K562 (cell line): ENCODE measurements at regions not wholly inside any gene's neighbourhood (a gene's known extent, or its start where the extent isn't known, plus 50 kb on each side); places are given as distances from the start of the nearest gene placed in this dataset.

ENCODE experiments used
- ATAC-seq: fragments of 200-7000 bp; cut with Tn5 transposase; 3 replicates; pipeline ENCODE4 v1.9.1; 2020; ENCODE audit warnings: moderate library complexity
- BruUV-seq: library from RNA; stranded (reverse); fragments of 400-500 nt; replicated peaks from 2 replicates; lab custom pipeline; 2021; lab: Mats Ljungman, UMichigan
- CTCF ChIA-PET: fragments of 300-600 bp; formaldehyde crosslinking; extraction: SDS; loops from one replicate; lab custom pipeline; 2021; ENCODE audit warnings: low intra/inter-chr PET ratio; lab: Yijun Ruan, JAX
- POLR2A ChIA-PET: fragments of 300-600, 350-650 bp; sonication (Branson Sonifier 250); formaldehyde crosslinking; extraction: SDS; loops from one replicate; lab custom pipeline; 2021; ENCODE audit warnings: antibody characterized with exemption, inconsistent platforms; lab: Yijun Ruan, JAX
- DNase-seq, 4 experiments: peaks; one replicate each; pipeline versions ENCODE4 v3.0.0 to v3.0.0-alpha.2; 2011 to 2018; ENCODE audit warnings: low spot score in 3 of 4, mixed read lengths in 3 of 4; ENCODE audit errors: extremely low read depth in 1 of 4
- FAIRE-seq: peaks from 2 replicates; lab custom pipeline; 2011; peaks lifted over from hg19 to GRCh38; lab: Jason Lieb, UNC
- H2AFZ ChIP-seq: 2 replicates; pipeline ENCODE4 v1.6.0; 2011; ENCODE audit warnings: low read depth, low read length, control low read depth, inconsistent platforms
- H3K27ac ChIP-seq: fragments of 200-600 bp; 3 replicates; pipeline ENCODE4 v1.8.0; 2011; ENCODE audit warnings: low read depth, mild to moderate bottlenecking, control low read depth, inconsistent platforms, low read length, moderate library complexity, mixed read lengths; ENCODE audit errors: extremely low read depth
- H3K27me3 ChIP-seq, 2 experiments: fragments of 300-600 bp in 1 of 2; 2 replicates in 1 of 2; 3 replicates in 1 of 2; pipeline versions ENCODE4 v1.6.0 to v1.8.0; 2011; ENCODE audit warnings: inconsistent platforms in 2 of 2, low read length in 2 of 2, mild to moderate bottlenecking in 1 of 2, mixed read lengths in 1 of 2, moderate library complexity in 1 of 2; ENCODE audit not compliant: control insufficient read depth in 2 of 2, insufficient read depth in 2 of 2
- H3K36me3 ChIP-seq: fragments of 300-600 bp; 3 replicates; pipeline ENCODE4 v1.8.0; 2011; ENCODE audit warnings: mild to moderate bottlenecking, low read length, inconsistent platforms; ENCODE audit not compliant: control insufficient read depth, insufficient read depth
- H3K4me1 ChIP-seq, 2 experiments: fragments of 200-600 bp in 1 of 2; replicated peaks in 1 of 2; 2 replicates in 1 of 2; 3 replicates in 1 of 2; pipeline versions ENCODE4 v1.5.1 to v1.8.0; 2011; ENCODE audit warnings: inconsistent platforms in 2 of 2, low read length in 2 of 2, mild to moderate bottlenecking in 1 of 2, mixed read lengths in 1 of 2, moderate library complexity in 1 of 2; ENCODE audit not compliant: control insufficient read depth in 2 of 2, insufficient read depth in 2 of 2
- H3K4me2 ChIP-seq: 2 replicates; pipeline ENCODE4 v1.6.1; 2011; ENCODE audit warnings: low read length, control low read depth, inconsistent platforms, mixed read lengths; ENCODE audit not compliant: insufficient read depth
- H3K4me3 ChIP-seq: fragments of 200-600 bp; sonication (generic), shearing (Covaris generic); 2 replicates; pipeline ENCODE4 v1.5.1; 2016; ENCODE audit warnings: control low read depth, inconsistent platforms
- H3K79me2 ChIP-seq: fragments of 200-600 bp; 3 replicates; pipeline ENCODE4 v1.8.0; 2011; ENCODE audit warnings: low read length, inconsistent platforms; ENCODE audit not compliant: control insufficient read depth, insufficient read depth
- H3K9ac ChIP-seq, 2 experiments: 2 replicates each; pipeline versions ENCODE4 v1.6.0 to v1.6.1; 2011; ENCODE audit warnings: low read depth in 2 of 2, low read length in 2 of 2, control low read depth in 1 of 2, inconsistent platforms in 1 of 2, mild to moderate bottlenecking in 1 of 2, mixed read lengths in 1 of 2; ENCODE audit not compliant: insufficient read depth in 1 of 2
- H3K9me1 ChIP-seq: one replicate; pipeline ENCODE4 v1.6.0; 2011; ENCODE audit warnings: inconsistent platforms, mild to moderate bottlenecking, low read length, moderate library complexity; ENCODE audit not compliant: control insufficient read depth, insufficient read depth
- H3K9me3 ChIP-seq: replicated peaks from 2 replicates; pipeline ENCODE4 v1.5.1; 2011; ENCODE audit warnings: low read depth, low read length, inconsistent platforms; ENCODE audit not compliant: control insufficient read depth, insufficient read depth
- H4K20me1 ChIP-seq: replicated peaks from 2 replicates; pipeline ENCODE4 v1.6.1; 2011; ENCODE audit warnings: low read length, inconsistent platforms, mixed read lengths; ENCODE audit not compliant: control insufficient read depth, insufficient read depth
- FUS ChIP-seq: fragments of 200-400 bp; formaldehyde crosslinking; optimal IDR thresholded peaks from 2 replicates; pipeline ENCODE3; 2017; ENCODE audit warnings: low read depth, low read length
- HMG20B ChIP-seq: fragments of 250-450 bp; sonication (Bioruptor Pico); IDR thresholded peaks from 2 replicates; pipeline ENCODE4 v1.5.0; 2021; ENCODE audit warnings: mild to moderate bottlenecking
- ILF3 ChIP-seq: fragments of 450-650 bp; IDR thresholded peaks from 2 replicates; pipeline ENCODE4 v1.6.1; 2018; ENCODE audit warnings: antibody characterized with exemption, mild to moderate bottlenecking, moderate library complexity, borderline replicate concordance
- MAFK ChIP-seq: IDR thresholded peaks from 2 replicates; pipeline ENCODE4 v1.6.1; 2011; ENCODE audit warnings: low read length, improper control_type of control experiment
- MXD1 ChIP-seq: fragments of 250-450 bp; sonication (Bioruptor Pico); IDR thresholded peaks from 2 replicates; pipeline ENCODE4 v1.8.0; 2021; ENCODE audit warnings: borderline replicate concordance, mild to moderate bottlenecking, moderate library complexity; ENCODE audit not compliant: poor library complexity, severe bottlenecking
- NFIC ChIP-seq: fragments of 450-650 bp; IDR thresholded peaks from 2 replicates; pipeline ENCODE4 v1.6.1; 2017; ENCODE audit warnings: mild to moderate bottlenecking, inconsistent platforms
- RAD21 ChIP-seq, 2 experiments: fragments of 250-450 bp in 1 of 2; fragments of 450-650 bp in 1 of 2; sonication (Bioruptor Pico) in 1 of 2; formaldehyde crosslinking in 1 of 2; IDR thresholded peaks in 1 of 2; conservative IDR thresholded peaks in 1 of 2; 2 replicates each; pipeline versions ENCODE4 v1.4.0 to v1.8.0; 2020 to 2022; ENCODE audit warnings: mild to moderate bottlenecking in 2 of 2, moderate library complexity in 1 of 2
- RFX7 ChIP-seq: fragments of 250-450 bp; sonication (Bioruptor Pico); IDR thresholded peaks from 2 replicates; pipeline ENCODE4 v1.5.1; 2021; ENCODE audit warnings: mild to moderate bottlenecking
- SRSF3 ChIP-seq: fragments of 200-400 bp; formaldehyde crosslinking; IDR thresholded peaks from 2 replicates; pipeline ENCODE4 v1.6.1; 2016; ENCODE audit warnings: mild to moderate bottlenecking, low read length, moderate library complexity; ENCODE audit not compliant: insufficient read depth
- TARDBP ChIP-seq: fragments of 450-650 bp; IDR thresholded peaks from 2 replicates; pipeline ENCODE4 v1.6.1; 2016
- ZNF23 ChIP-seq: fragments of 250-450 bp; sonication (Bioruptor Pico); IDR thresholded peaks from 2 replicates; pipeline ENCODE4 v1.4.0; 2020; ENCODE audit warnings: mild to moderate bottlenecking
- ZNF253 ChIP-seq: fragments of 250-450 bp; sonication (Bioruptor Pico); conservative IDR thresholded peaks from 2 replicates; pipeline ENCODE4 v1.6.1; 2021; ENCODE audit warnings: mild to moderate bottlenecking
- ZNF668 ChIP-seq: fragments of 250-450 bp; sonication (Bioruptor Pico); IDR thresholded peaks from 2 replicates; pipeline ENCODE4 v1.8.0; 2022; ENCODE audit warnings: mild to moderate bottlenecking, inconsistent platforms
- ZNF79 ChIP-seq: fragments of 250-450 bp; sonication (Bioruptor Pico); IDR thresholded peaks from 2 replicates; pipeline ENCODE4 v1.4.0; 2020; ENCODE audit warnings: low read depth, mild to moderate bottlenecking, moderate library complexity
- WGBS: fragments of 100-300 bp; shearing (Covaris generic); methylation state at CpG from one replicate; pipeline ENCODE4 v1.1.6; 2016; ENCODE audit warnings: low coverage, mixed read lengths; ENCODE audit not compliant: insufficient coverage; ENCODE audit errors: missing lambda C conversion rate; 5-methylcytosine and 5-hydroxymethylcytosine counted together
- in situ Hi-C: fragments of 300-500 bp; cut with MboI; formaldehyde crosslinking; loops from 4 replicates; pipeline ENCODE4 v1.15.0; 2018; ENCODE audit warnings: inconsistent platforms, mixed read lengths
- intact Hi-C: fragments of 100-400 bp; cut with micrococcal nuclease; formaldehyde crosslinking; loops from 2 replicates; pipeline ENCODE4 v1.14.2; 2022
- TF ChIP-seq, protein P1 (sequence below): sonication (generic); formaldehyde crosslinking; IDR thresholded peaks from 2 replicates; pipeline ENCODE4 v1.8.0; 2022; ENCODE audit warnings: missing genetic modification reagents, mild to moderate bottlenecking, moderate library complexity, borderline replicate concordance
- TF ChIP-seq, protein P2 (sequence below): fragments of 450-650 bp; formaldehyde crosslinking; IDR thresholded peaks from 2 replicates; pipeline ENCODE4 v1.4.0; 2020; ENCODE audit warnings: mild to moderate bottlenecking, mixed read lengths

- Histone ChIP-seq H3K27ac (no peak overlapping the region), H3K4me3 (no peak overlapping the region), H3K36me3 (no peaks in the 10 kb centered on the region), H4K20me1 (no peaks in the 10 kb centered on the region), H3K79me2 (no peaks in the 10 kb centered on the region), H2AFZ (no peak overlapping the region), H3K27me3 (no peaks in the 10 kb centered on the region), H3K9me3 (no peaks in the 10 kb centered on the region), H3K4me2 (no peak overlapping the region), H3K4me1 (no peaks in the 10 kb centered on the region), H3K9me1 (no peaks in the 10 kb centered on the region), H3K9ac (no peak overlapping the region)
- ATAC-seq (no peak), FAIRE-seq (no peak), DNase-seq (no peak)
- WGBS = 0% methylated on average over 3 of the region's 3 CpGs
- POLR2A ChIA-PET = no interaction called here
- in situ Hi-C loops = no loop called here
- TF ChIP-seq SRSF3 = no peak
- TF ChIP-seq MAFK = no peak
- TF ChIP-seq HMG20B = no peak
- TF ChIP-seq, protein P1, sequence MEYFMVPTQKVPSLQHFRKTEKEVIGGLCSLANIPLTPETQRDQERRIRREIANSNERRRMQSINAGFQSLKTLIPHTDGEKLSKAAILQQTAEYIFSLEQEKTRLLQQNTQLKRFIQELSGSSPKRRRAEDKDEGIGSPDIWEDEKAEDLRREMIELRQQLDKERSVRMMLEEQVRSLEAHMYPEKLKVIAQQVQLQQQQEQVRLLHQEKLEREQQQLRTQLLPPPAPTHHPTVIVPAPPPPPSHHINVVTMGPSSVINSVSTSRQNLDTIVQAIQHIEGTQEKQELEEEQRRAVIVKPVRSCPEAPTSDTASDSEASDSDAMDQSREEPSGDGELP (CRISPR knock-in tag) = no peak
- no peak for TF ChIP-seq ZNF79 (CRISPR knock-in tag)
- TF ChIP-seq FUS = no peak
- TF ChIP-seq TARDBP = no peak
- TF ChIP-seq RFX7 (CRISPR knock-in tag) = no peak
- no peak for TF ChIP-seq RAD21 (CRISPR knock-in tag; conservative IDR thresholded peaks at IDR 0.05 in 1 of 2, IDR thresholded peaks at IDR 0.05 in 1 of 2)
- TF ChIP-seq MXD1 (CRISPR knock-in tag) = no peak
- no peak for TF ChIP-seq ZNF253 (CRISPR knock-in tag)
- TF ChIP-seq, protein P2, sequence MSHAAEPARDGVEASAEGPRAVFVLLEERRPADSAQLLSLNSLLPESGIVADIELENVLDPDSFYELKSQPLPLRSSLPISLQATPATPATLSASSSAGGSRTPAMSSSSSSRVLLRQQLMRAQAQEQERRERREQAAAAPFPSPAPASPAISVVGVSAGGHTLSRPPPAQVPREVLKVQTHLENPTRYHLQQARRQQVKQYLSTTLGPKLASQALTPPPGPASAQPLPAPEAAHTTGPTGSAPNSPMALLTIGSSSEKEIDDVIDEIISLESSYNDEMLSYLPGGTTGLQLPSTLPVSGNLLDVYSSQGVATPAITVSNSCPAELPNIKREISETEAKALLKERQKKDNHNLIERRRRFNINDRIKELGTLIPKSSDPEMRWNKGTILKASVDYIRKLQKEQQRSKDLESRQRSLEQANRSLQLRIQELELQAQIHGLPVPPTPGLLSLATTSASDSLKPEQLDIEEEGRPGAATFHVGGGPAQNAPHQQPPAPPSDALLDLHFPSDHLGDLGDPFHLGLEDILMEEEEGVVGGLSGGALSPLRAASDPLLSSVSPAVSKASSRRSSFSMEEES (CRISPR knock-in tag) = no peak
- no peak for TF ChIP-seq ILF3
- no peak for TF ChIP-seq ZNF668
- no peak for TF ChIP-seq ZNF23 (CRISPR knock-in tag)
- TF ChIP-seq NFIC = no peak
- BruUV-seq = no TSS peak
- intact Hi-C loops = no loop called here
- CTCF ChIA-PET = no interaction called here
These were observed 51.7 kb upstream of the ACP3 start for GRCh38 chr3:132265488-132265887.
